ENCODE measurements at regions not wholly inside any gene's neighbourhood (a gene's known extent, or its start where the extent isn't known, plus 50 kb on each side); places are given as distances from the start of the nearest gene placed in this dataset.

- in situ Hi-C loops (cut with MboI; ENCODE audit: low sequenced_read_pairs), result no loop called here
Observed at GRCh38 chr16:5446623-5447240, 349.1 kb upstream of the EEF2KMT start.

- in situ Hi-C loops (cut with MboI; ENCODE audit: low sequenced_read_pairs), result no loop called here
Observed at GRCh38 chr16:5444189-5444588, 346.6 kb upstream of the EEF2KMT start.

GRCh38 chr16:5442986-5443385 is 345.4 kb upstream of the EEF2KMT start:
- in situ Hi-C loops (cut with MboI; ENCODE audit: low sequenced_read_pairs), result no loop called here

GRCh38 chr16:5442054-5442453 is 344.5 kb upstream of the EEF2KMT start:
- in situ Hi-C loops (cut with MboI; ENCODE audit: low sequenced_read_pairs), result no loop called here

- in situ Hi-C loops (cut with MboI; ENCODE audit: low sequenced_read_pairs), result no loop called here
Observed at GRCh38 chr16:5438591-5438990, 341.0 kb upstream of the EEF2KMT start.

- in situ Hi-C loops (cut with MboI; ENCODE audit: low sequenced_read_pairs), result no loop called here
Observed at GRCh38 chr16:5433587-5433986, 336.0 kb upstream of the EEF2KMT start.

GRCh38 chr16:5432166-5432565 is 334.6 kb upstream of the EEF2KMT start:
- in situ Hi-C loops (cut with MboI; ENCODE audit: low sequenced_read_pairs), result no loop called here

- in situ Hi-C loops (cut with MboI; ENCODE audit: low sequenced_read_pairs), result no loop called here
Observed at GRCh38 chr16:5430598-5430997, 333.0 kb upstream of the EEF2KMT start.

GRCh38 chr16:5428932-5429331 is 331.3 kb upstream of the EEF2KMT start:
- in situ Hi-C loops (cut with MboI; ENCODE audit: low sequenced_read_pairs), result no loop called here

GRCh38 chr16:5427571-5427970 is 330.0 kb upstream of the EEF2KMT start:
- in situ Hi-C loops (cut with MboI; ENCODE audit: low sequenced_read_pairs), result no loop called here

GRCh38 chr16:5422643-5423496 is 325.3 kb upstream of the EEF2KMT start:
- in situ Hi-C loops (cut with MboI; ENCODE audit: low sequenced_read_pairs), result no loop called here

GRCh38 chr16:5422047-5422446 is 324.5 kb upstream of the EEF2KMT start:
- in situ Hi-C loops (cut with MboI; ENCODE audit: low sequenced_read_pairs), result no loop called here

- in situ Hi-C loops (cut with MboI; ENCODE audit: low sequenced_read_pairs), result no loop called here
Observed at GRCh38 chr16:5416013-5416412, 318.4 kb upstream of the EEF2KMT start.

GRCh38 chr16:5415123-5415522 is 317.5 kb upstream of the EEF2KMT start:
- in situ Hi-C loops (cut with MboI; ENCODE audit: low sequenced_read_pairs), result no loop called here

- in situ Hi-C loops (cut with MboI; ENCODE audit: low sequenced_read_pairs), result no loop called here
Observed at GRCh38 chr16:5412731-5413130, 315.1 kb upstream of the EEF2KMT start.

GRCh38 chr16:5398203-5398602 is 300.6 kb upstream of the EEF2KMT start:
- in situ Hi-C loops (cut with MboI; ENCODE audit: low sequenced_read_pairs), result no loop called here

- in situ Hi-C loops (cut with MboI; ENCODE audit: low sequenced_read_pairs), result no loop called here
Observed at GRCh38 chr16:5396880-5397279, 299.3 kb upstream of the EEF2KMT start.

GRCh38 chr16:5393070-5393469 is 295.5 kb upstream of the EEF2KMT start:
- in situ Hi-C loops (cut with MboI; ENCODE audit: low sequenced_read_pairs), result no loop called here

- in situ Hi-C loops (cut with MboI; ENCODE audit: low sequenced_read_pairs), result no loop called here
Observed at GRCh38 chr16:5386989-5387388, 289.4 kb upstream of the EEF2KMT start.

- in situ Hi-C loops (cut with MboI; ENCODE audit: low sequenced_read_pairs), result no loop called here
Observed at GRCh38 chr16:5385811-5386210, 288.2 kb upstream of the EEF2KMT start.

GRCh38 chr16:5385115-5385514 is 287.5 kb upstream of the EEF2KMT start:
- in situ Hi-C loops (cut with MboI; ENCODE audit: low sequenced_read_pairs), result no loop called here

GRCh38 chr16:5383737-5384136 is 286.1 kb upstream of the EEF2KMT start:
- in situ Hi-C loops (cut with MboI; ENCODE audit: low sequenced_read_pairs), result no loop called here

Measured in HL-60/S4 (cell line).